Spinal cord (tissue), 9 donors: ENCODE measurements at regions not wholly inside any gene's neighbourhood (a gene's known extent, or its start where the extent isn't known, plus 50 kb on each side); places are given as distances from the start of the nearest gene placed in this dataset.

Experiments
- DNase-seq, 6 donors: peaks; one replicate each; pipeline versions ENCODE4 v3.0.0 to v3.0.0-alpha.2; 2013 to 2015; ENCODE audit warnings: low spot score in 6 of 6, low read depth in 4 of 6
- H3K27ac ChIP-seq: one replicate; pipeline ENCODE4 v1.5.1; 2013; ENCODE audit warnings: low read depth, low read length, control low read depth
- H3K27me3 ChIP-seq: one replicate; pipeline ENCODE4 v1.6.1; 2013; ENCODE audit warnings: low read length; ENCODE audit not compliant: control insufficient read depth, insufficient read depth
- H3K36me3 ChIP-seq: one replicate; pipeline ENCODE4 v1.6.1; 2013; ENCODE audit warnings: low read length; ENCODE audit not compliant: control insufficient read depth, insufficient read depth
- H3K4me1 ChIP-seq: one replicate; pipeline ENCODE4 v1.6.1; 2013; ENCODE audit warnings: low read length; ENCODE audit not compliant: control insufficient read depth, insufficient read depth
- H3K4me3 ChIP-seq: one replicate; pipeline ENCODE4 v1.5.1; 2013; ENCODE audit warnings: low read depth, low read length, control low read depth
- H3K9me3 ChIP-seq: one replicate; pipeline ENCODE4 v1.6.1; 2013; ENCODE audit warnings: low read length; ENCODE audit not compliant: control insufficient read depth, insufficient read depth
- WGBS: methylation state at CpG from one replicate; pipeline ENCODE4 v1.1.5; 2013; ENCODE audit warnings: missing lambda C conversion rate; ENCODE audit not compliant: insufficient coverage; 5-methylcytosine and 5-hydroxymethylcytosine counted together
- donor health status: healthy.

GRCh38 chr17:53721101-53721500, 101.6 kb upstream of the KIF2B start:
- no peaks in the 10 kb centered on the region for H3K27me3 ChIP-seq
- no peak overlapping the region for H3K27ac ChIP-seq
- H3K4me1 ChIP-seq = no peaks in the 10 kb centered on the region
- no peak for DNase-seq
- H3K36me3 ChIP-seq = no peaks in the 10 kb centered on the region
- no peak overlapping the region for H3K4me3 ChIP-seq
- H3K9me3 ChIP-seq = no peaks in the 10 kb centered on the region
- WGBS = no CpG with 5 or more reads among the region's 2 CpGs

- no peaks in the 10 kb centered on the region for H3K9me3 ChIP-seq
- no peaks in the 10 kb centered on the region for H3K27me3 ChIP-seq
- no peak overlapping the region for H3K4me3 ChIP-seq
- DNase-seq = peak in 1 of 6 donors; percentile 9
- no peaks in the 10 kb centered on the region for H3K36me3 ChIP-seq
- H3K27ac ChIP-seq = no peak overlapping the region
- H3K4me1 ChIP-seq = no peaks in the 10 kb centered on the region
These were observed 103.5 kb upstream of the KIF2B start for GRCh38 chr17:53719229-53719628.

DNA sequence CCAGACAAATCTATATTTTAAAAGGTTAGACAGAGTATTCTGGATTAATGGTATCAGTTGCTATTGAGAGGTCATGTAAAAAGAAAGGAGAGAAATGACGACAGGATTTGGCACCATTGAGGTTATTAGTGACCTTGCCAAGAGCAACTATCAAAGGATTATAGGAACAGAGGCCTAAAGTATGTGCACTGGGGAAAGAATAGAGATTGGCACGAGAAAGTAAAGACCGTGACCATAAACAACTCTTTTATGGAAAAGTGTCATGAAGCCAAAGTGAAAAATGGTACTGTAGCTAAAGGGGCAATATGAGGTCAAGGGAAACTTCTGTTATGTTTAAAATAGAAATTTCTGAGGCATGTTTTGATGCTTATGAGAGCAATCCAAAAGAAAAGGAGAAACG, 115.2 kb upstream of the KIF2B start:
- DNase-seq = peak in 1 of 6 donors; percentile 4
- 67% methylated on average over 4 of the region's 4 CpGs for WGBS
- no peaks in the 10 kb centered on the region for H3K36me3 ChIP-seq
- H3K27me3 ChIP-seq = no peaks in the 10 kb centered on the region
- H3K9me3 ChIP-seq = no peaks in the 10 kb centered on the region
- H3K4me3 ChIP-seq = no peak overlapping the region
- no peaks in the 10 kb centered on the region for H3K4me1 ChIP-seq
- H3K27ac ChIP-seq = no peak overlapping the region

DNA sequence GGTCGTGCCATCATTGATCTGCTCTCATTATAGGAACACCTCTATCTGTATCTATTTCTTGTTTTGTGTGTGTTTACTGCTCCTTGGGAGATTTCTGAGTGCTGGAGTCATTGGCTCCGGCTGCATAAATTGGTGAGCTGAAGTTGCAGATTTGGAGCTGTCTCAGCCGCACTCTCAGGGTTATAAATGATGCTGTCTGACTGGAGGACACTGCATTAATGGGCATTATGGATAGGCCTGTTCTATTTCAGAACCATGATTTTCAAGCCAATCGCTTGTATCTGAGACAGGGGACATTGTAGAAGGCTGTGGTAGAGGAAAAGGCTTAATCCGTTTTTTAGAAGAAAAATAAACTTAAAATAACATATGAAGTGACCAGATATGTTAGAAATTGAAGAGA, 126.4 kb upstream of the KIF2B start:
- DNase-seq = peak in 1 of 6 donors; percentile 50
- 77% methylated on average over 2 of the region's 5 CpGs for WGBS

DNA sequence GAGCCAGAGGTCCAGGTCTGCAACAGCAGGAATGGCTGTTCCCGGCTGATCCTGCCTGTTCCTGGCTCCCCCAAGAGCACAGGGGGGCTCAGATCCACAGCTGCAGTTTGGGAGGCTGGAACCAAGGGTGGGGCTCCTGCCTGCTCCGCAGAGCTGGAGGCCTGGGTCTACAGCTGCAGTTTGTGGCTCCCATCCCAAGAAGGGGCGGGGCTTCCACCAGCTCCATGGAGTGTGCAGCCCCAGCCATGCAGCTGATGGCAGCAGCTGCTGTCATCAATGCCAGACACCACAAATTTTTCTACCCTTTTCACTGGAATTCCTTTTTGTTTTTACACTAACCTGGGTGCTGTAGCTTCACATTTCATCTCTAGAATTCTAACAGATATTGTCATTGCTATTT, 135.4 kb upstream of the KIF2B start:
- Histone ChIP-seq H3K27ac (no peak overlapping the region), H3K4me1 (no peaks in the 10 kb centered on the region), H3K36me3 (no peaks in the 10 kb centered on the region), H3K27me3 (no peaks in the 10 kb centered on the region), H3K4me3 (no peak overlapping the region), H3K9me3 (no peaks in the 10 kb centered on the region)
- DNase-seq = peak in 1 of 6 donors; percentile 4
- WGBS = 78% methylated on average over 3 of the region's 3 CpGs

More for the DNA sequence above, 126.4 kb upstream of the KIF2B start:
- Histone ChIP-seq H3K36me3 (no peaks in the 10 kb centered on the region), H3K27ac (no peak overlapping the region), H3K27me3 (no peaks in the 10 kb centered on the region), H3K9me3 (no peaks in the 10 kb centered on the region), H3K4me3 (no peak overlapping the region), H3K4me1 (no peaks in the 10 kb centered on the region)

GRCh38 chr17:53680745-53681144, 142.0 kb upstream of the KIF2B start:
- Histone ChIP-seq H3K9me3 (peaks cover 1% of the 10 kb centered on the region), H3K4me1 (no peaks in the 10 kb centered on the region), H3K36me3 (no peaks in the 10 kb centered on the region), H3K27ac (no peak overlapping the region), H3K27me3 (no peaks in the 10 kb centered on the region), H3K4me3 (no peak overlapping the region)
- no peak for DNase-seq
- WGBS = no CpG with 5 or more reads among the region's 1 CpG

- H3K27ac ChIP-seq = no peak overlapping the region
- DNase-seq = no peak
- 62% methylated on average over 1 of the region's 1 CpG for WGBS
- H3K36me3 ChIP-seq = no peaks in the 10 kb centered on the region
- H3K4me3 ChIP-seq = no peak overlapping the region
- no peaks in the 10 kb centered on the region for H3K4me1 ChIP-seq
- no peaks in the 10 kb centered on the region for H3K9me3 ChIP-seq
- no peaks in the 10 kb centered on the region for H3K27me3 ChIP-seq
These were observed 153.9 kb upstream of the KIF2B start for GRCh38 chr17:53668854-53669253.

- H3K27ac ChIP-seq = no peak overlapping the region
- H3K4me3 ChIP-seq = no peak overlapping the region
- H3K36me3 ChIP-seq = no peaks in the 10 kb centered on the region
- no peaks in the 10 kb centered on the region for H3K27me3 ChIP-seq
- H3K9me3 ChIP-seq = no peaks in the 10 kb centered on the region
- DNase-seq = no peak
- no peaks in the 10 kb centered on the region for H3K4me1 ChIP-seq
- no CpG with 5 or more reads among the region's 1 CpG for WGBS
These were observed 160.1 kb upstream of the KIF2B start for GRCh38 chr17:53662608-53663007.

DNA sequence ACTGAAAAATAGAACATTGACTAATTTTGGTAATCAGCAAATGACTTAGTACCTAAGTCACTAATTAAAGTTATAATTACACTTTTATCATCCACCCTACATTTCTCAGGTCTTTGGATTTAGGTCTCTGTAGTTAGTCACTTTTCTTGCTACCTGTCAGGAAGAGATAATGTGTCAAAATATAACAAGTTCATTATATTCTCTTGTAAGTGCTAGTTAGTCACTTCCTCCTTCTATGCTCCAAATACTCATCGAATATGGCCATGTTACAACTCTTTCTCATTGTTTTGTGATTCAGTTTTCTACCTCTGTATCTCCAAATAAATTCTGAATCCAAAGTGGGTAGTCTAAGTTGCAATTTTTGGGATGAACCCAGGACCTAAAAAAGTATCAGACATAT, 163.5 kb upstream of the KIF2B start:
- Histone ChIP-seq H3K27me3 (no peaks in the 10 kb centered on the region), H3K4me3 (no peak overlapping the region), H3K4me1 (no peaks in the 10 kb centered on the region), H3K27ac (no peak overlapping the region), H3K36me3 (no peaks in the 10 kb centered on the region), H3K9me3 (no peaks in the 10 kb centered on the region)
- WGBS = no CpG with 5 or more reads among the region's 1 CpG
- no peak for DNase-seq

DNA sequence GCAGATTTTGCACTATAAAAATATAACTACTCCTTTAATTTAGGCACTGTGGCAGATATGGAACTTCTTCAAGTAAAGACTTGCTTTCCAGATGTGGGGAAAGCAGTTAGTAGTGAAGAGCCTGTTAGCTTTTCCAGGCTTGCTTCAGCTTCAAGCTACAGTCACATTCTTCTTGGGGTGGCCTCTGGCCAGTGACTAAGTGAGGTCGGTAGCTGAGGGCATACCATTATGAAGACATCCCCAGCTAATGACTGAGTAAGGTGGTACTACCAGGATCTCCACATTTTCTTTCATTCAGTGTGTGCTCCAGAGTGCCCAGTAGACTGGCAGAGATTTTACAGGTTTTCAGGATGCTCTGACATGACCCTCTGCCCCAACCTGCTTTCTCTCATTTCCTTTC, 167.1 kb upstream of the KIF2B start:
- H3K9me3 ChIP-seq = no peaks in the 10 kb centered on the region
- 100% methylated on average over 1 of the region's 1 CpG for WGBS
- H3K27ac ChIP-seq = no peak overlapping the region
- no peaks in the 10 kb centered on the region for H3K36me3 ChIP-seq
- H3K27me3 ChIP-seq = no peaks in the 10 kb centered on the region
- no peak for DNase-seq
- no peaks in the 10 kb centered on the region for H3K4me1 ChIP-seq
- no peak overlapping the region for H3K4me3 ChIP-seq
